Ovary (tissue), 7 donors: ENCODE measurements at regions not wholly inside any gene's neighbourhood (a gene's known extent, or its start where the extent isn't known, plus 50 kb on each side); places are given as distances from the start of the nearest gene placed in this dataset.

ENCODE experiments used
- DNase-seq, 5 donors: peaks; one replicate each; pipeline ENCODE4 v3.0.0-alpha.2; 2019 to 2020
- H3K27ac ChIP-seq, 2 donors: fragments of 200-600 bp; one replicate each; pipeline versions ENCODE4 v1.5.1 to v1.8.0; 2019 to 2022
- H3K27me3 ChIP-seq: fragments of 200-600 bp; one replicate; pipeline ENCODE4 v1.8.0; 2022
- H3K36me3 ChIP-seq: fragments of 200-600 bp; sonication (generic); one replicate; pipeline ENCODE4 v1.5.1; 2019
- H3K4me1 ChIP-seq: one replicate; pipeline ENCODE4 v1.8.1; 2013; ENCODE audit warnings: mild to moderate bottlenecking, moderate library complexity; ENCODE audit not compliant: insufficient read depth
- H3K4me3 ChIP-seq: fragments of 200-600 bp; sonication (generic); one replicate; pipeline ENCODE4 v1.5.1; 2017
- H3K9me3 ChIP-seq, 2 donors: fragments of 200-600 bp in 1 of 2; sonication (generic) in 1 of 2; one replicate each; pipeline versions ENCODE4 v1.5.1 to v1.8.1; 2013 to 2019; ENCODE audit warnings: mild to moderate bottlenecking in 1 of 2, moderate library complexity in 1 of 2
- CTCF ChIP-seq, 3 donors: fragments of 450-650 bp in 2 of 3; fragments of 200-600 bp in 1 of 3; IDR thresholded peaks; one replicate each; pipeline versions ENCODE4 v1.5.1 to v1.8.0; 2016 to 2022; ENCODE audit warnings: antibody characterized with exemption in 3 of 3, mild to moderate bottlenecking in 1 of 3
- EP300 ChIP-seq: sonication (generic); formaldehyde crosslinking; IDR thresholded peaks from one replicate; pipeline ENCODE4 v1.6.1; 2017; ENCODE audit warnings: antibody characterized with exemption
- POLR2A ChIP-seq: fragments of 450-650 bp; IDR thresholded peaks from one replicate; pipeline ENCODE4 v1.6.1; 2017; ENCODE audit warnings: antibody characterized with exemption, mild to moderate bottlenecking, moderate library complexity
- WGBS, 3 donors: extraction: QIAGEN DNeasy Blood & Tissue Kit in 1 of 3; methylation state at CpG; one replicate each; pipeline versions ENCODE4 v1.1.5 to v1.1.7; 2013 to 2017; 5-methylcytosine and 5-hydroxymethylcytosine counted together
- intact Hi-C, 4 donors: fragments of 100-400 bp; cut with DNase I; formaldehyde crosslinking; loops; one replicate each; pipeline versions ENCODE4 v1.11.0 to v1.15.1; 2022 to 2023
- donor health status: DM: no; HTN: no; CAD: no; lungs with moderate emphysema.
- donor health status: DM: no; HTN: no; CAD: no.
- donor health status: Bipolar disorder and iron deficiency.
- donor health status: DM: no; HTN: no; CAD: no.
- donor health status: DM: yes; HTN: yes; CAD: no.

- TF ChIP-seq EP300 (no peak), CTCF (IDR thresholded peaks at IDR 0.05) (no peak), POLR2A (no peak)
- H3K4me1 ChIP-seq = no peaks in the 10 kb centered on the region
- no peak overlapping the region for H3K27ac ChIP-seq
- no peaks in the 10 kb centered on the region for H3K36me3 ChIP-seq
- no peak for DNase-seq
- H3K27me3 ChIP-seq = no peaks in the 10 kb centered on the region
- H3K9me3 ChIP-seq = no peaks in the 10 kb centered on the region
- intact Hi-C loops = no loop called here
- no peak overlapping the region for H3K4me3 ChIP-seq
Measured at GRCh38 chr12:114917953-114918352, 234.0 kb upstream of the TBX3 start.

GRCh38 chr12:114917307-114917706, 233.3 kb upstream of the TBX3 start:
- DNase-seq = no peak
- TF ChIP-seq CTCF (IDR thresholded peaks at IDR 0.05) = no peak
- no peak for TF ChIP-seq EP300
- no peak for TF ChIP-seq POLR2A
- 84 to 95% (median 89%) methylated on average over 6 of the region's 6 CpGs for WGBS, 3 donors
- Histone ChIP-seq H3K27me3 (no peaks in the 10 kb centered on the region), H3K4me3 (no peak overlapping the region), H3K27ac (no peak overlapping the region), H3K9me3 (no peaks in the 10 kb centered on the region), H3K36me3 (no peaks in the 10 kb centered on the region), H3K4me1 (no peaks in the 10 kb centered on the region)
- intact Hi-C loops = no loop called here

- H3K27me3 ChIP-seq = no peaks in the 10 kb centered on the region
- H3K4me1 ChIP-seq = no peaks in the 10 kb centered on the region
- 78 to 81% (median 80%) methylated on average over 12 of the region's 12 CpGs for WGBS, 3 donors
- TF ChIP-seq POLR2A (no peak), EP300 (no peak), CTCF (IDR thresholded peaks at IDR 0.05) (no peak)
- H3K4me3 ChIP-seq = no peak overlapping the region
- intact Hi-C loops = no loop called here
- H3K36me3 ChIP-seq = no peaks in the 10 kb centered on the region
- no peak overlapping the region for H3K27ac ChIP-seq
- H3K9me3 ChIP-seq = no peaks in the 10 kb centered on the region
- DNase-seq = no peak
Measured at GRCh38 chr12:114916541-114916940, 232.6 kb upstream of the TBX3 start.

GRCh38 chr12:114916124-114916523, 232.1 kb upstream of the TBX3 start:
- Histone ChIP-seq H3K4me1 (no peaks in the 10 kb centered on the region), H3K27ac (no peak overlapping the region), H3K4me3 (no peak overlapping the region), H3K27me3 (no peaks in the 10 kb centered on the region), H3K9me3 (no peaks in the 10 kb centered on the region), H3K36me3 (no peaks in the 10 kb centered on the region)
- no peak for DNase-seq
- TF ChIP-seq EP300 = no peak
- TF ChIP-seq CTCF (IDR thresholded peaks at IDR 0.05) = no peak
- TF ChIP-seq POLR2A = no peak
- intact Hi-C loops = no loop called here
- 88 to 94% (median 89%) methylated on average over 3 of the region's 3 CpGs for WGBS, 3 donors
